B cell (primary cell): ENCODE measurements at regions not wholly inside any gene's neighbourhood (a gene's known extent, or its start where the extent isn't known, plus 50 kb on each side); places are given as distances from the start of the nearest gene placed in this dataset.

Source experiments
- EZH2 ChIP-seq: IDR thresholded peaks from 2 replicates; pipeline ENCODE4 v1.6.1; 2012; ENCODE audit warnings: borderline replicate concordance, low read depth, mild to moderate bottlenecking, moderate library complexity, low read length; ENCODE audit not compliant: insufficient read depth, poor library complexity, severe bottlenecking
- TF ChIP-seq, protein P1 (sequence below): fragments of 200-600 bp; IDR thresholded peaks from one replicate; pipeline ENCODE4 v1.8.0; 2022; ENCODE audit warnings: antibody characterized with exemption, mild to moderate bottlenecking

DNA sequence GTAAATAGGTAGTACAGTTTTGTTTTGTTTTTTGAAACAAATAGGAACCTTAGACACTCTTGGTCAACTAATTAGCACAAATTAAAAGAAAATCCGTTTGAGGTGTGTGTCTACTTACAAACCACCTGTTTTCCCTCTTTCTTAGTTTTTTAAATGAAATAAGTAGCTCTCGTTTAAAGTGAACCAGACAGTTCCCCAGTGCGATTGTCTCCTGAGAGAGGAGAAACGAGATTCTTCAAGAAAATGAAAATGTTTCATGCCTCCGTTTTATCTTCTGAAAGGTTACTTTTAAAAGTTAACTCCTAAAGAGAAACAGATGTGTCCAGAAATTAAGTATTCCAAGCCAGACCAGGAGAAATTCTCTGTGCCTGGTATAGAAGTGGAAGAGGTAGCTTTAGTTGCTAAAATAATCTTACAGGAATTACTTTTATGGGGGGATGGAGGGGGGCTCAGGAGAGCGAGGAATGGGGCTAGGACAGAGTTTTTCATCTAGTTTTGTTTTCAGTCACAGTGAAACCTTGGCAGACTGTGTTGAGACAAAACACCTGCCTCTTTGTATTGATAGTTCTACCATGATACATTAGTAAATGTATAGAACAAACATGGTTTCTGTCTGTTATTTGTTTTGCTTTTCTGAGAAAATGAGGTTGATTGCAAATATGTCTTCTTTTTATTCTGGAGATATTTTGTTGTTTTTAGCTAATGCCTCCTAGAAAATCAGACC is 155.1 kb upstream of the CNTN4 start:
- TF ChIP-seq, protein P1, sequence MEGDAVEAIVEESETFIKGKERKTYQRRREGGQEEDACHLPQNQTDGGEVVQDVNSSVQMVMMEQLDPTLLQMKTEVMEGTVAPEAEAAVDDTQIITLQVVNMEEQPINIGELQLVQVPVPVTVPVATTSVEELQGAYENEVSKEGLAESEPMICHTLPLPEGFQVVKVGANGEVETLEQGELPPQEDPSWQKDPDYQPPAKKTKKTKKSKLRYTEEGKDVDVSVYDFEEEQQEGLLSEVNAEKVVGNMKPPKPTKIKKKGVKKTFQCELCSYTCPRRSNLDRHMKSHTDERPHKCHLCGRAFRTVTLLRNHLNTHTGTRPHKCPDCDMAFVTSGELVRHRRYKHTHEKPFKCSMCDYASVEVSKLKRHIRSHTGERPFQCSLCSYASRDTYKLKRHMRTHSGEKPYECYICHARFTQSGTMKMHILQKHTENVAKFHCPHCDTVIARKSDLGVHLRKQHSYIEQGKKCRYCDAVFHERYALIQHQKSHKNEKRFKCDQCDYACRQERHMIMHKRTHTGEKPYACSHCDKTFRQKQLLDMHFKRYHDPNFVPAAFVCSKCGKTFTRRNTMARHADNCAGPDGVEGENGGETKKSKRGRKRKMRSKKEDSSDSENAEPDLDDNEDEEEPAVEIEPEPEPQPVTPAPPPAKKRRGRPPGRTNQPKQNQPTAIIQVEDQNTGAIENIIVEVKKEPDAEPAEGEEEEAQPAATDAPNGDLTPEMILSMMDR, result no peak
- TF ChIP-seq EZH2, result no peak
